SK-N-SH (cell line): ENCODE measurements at regions not wholly inside any gene's neighbourhood (a gene's known extent, or its start where the extent isn't known, plus 50 kb on each side); places are given as distances from the start of the nearest gene placed in this dataset.

ENCODE experiments used
- CTCF ChIA-PET: fragments of 300-600, 350-600 bp; formaldehyde crosslinking; extraction: SDS; loops from one replicate; lab custom pipeline; 2021; lab: Yijun Ruan, JAX
- POLR2A ChIA-PET: fragments of 350-600 bp; sonication (Branson Sonifier 250); formaldehyde crosslinking; extraction: SDS; loops from one replicate; lab custom pipeline; 2020; ENCODE audit warnings: antibody characterized with exemption, inconsistent platforms; lab: Yijun Ruan, JAX
- DNase-seq: peaks from one replicate; pipeline ENCODE4 v3.0.0; 2012
- H2AFZ ChIP-seq: fragments of 200-600 bp; sonication (generic); 2 replicates; pipeline ENCODE4 v1.8.1; 2016; ENCODE audit warnings: antibody characterized with exemption, mild to moderate bottlenecking, low read depth
- H3F3A ChIP-seq: fragments of 200-600 bp; sonication (generic); replicated peaks from 2 replicates; pipeline ENCODE3; 2016; ENCODE audit warnings: antibody characterized with exemption, mild to moderate bottlenecking; ENCODE audit not compliant: insufficient read depth
- H3K27ac ChIP-seq, 2 experiments: fragments of 200-500 bp in 1 of 2; fragments of 200-600 bp in 1 of 2; sonication (Bioruptor generic) in 1 of 2; sonication (generic), shearing (Covaris generic) in 1 of 2; 2 replicates each; pipeline versions ENCODE4 v1.5.1 to v1.6.1; 2014 to 2016; ENCODE audit warnings: low read depth in 2 of 2, inconsistent platforms in 1 of 2, low read length in 1 of 2, mild to moderate bottlenecking in 1 of 2, mixed read lengths in 1 of 2
- H3K27me3 ChIP-seq: fragments of 200-600 bp; sonication (generic), shearing (Covaris generic); 2 replicates; pipeline ENCODE4 v1.6.1; 2016; ENCODE audit warnings: mixed run types; ENCODE audit not compliant: insufficient read depth
- H3K36me3 ChIP-seq, 2 experiments: fragments of 200-500 bp in 1 of 2; fragments of 200-600 bp in 1 of 2; sonication (Bioruptor generic) in 1 of 2; sonication (generic) in 1 of 2; replicated peaks in 1 of 2; 2 replicates each; pipeline versions ENCODE3 to v1.5.1; 2014 to 2016; ENCODE audit warnings: low read length in 1 of 2, mild to moderate bottlenecking in 1 of 2; ENCODE audit not compliant: insufficient read depth in 2 of 2, control insufficient read depth in 1 of 2
- H3K4me1 ChIP-seq, 2 experiments: fragments of 200-500 bp in 1 of 2; fragments of 200-600 bp in 1 of 2; sonication (Bioruptor generic) in 1 of 2; sonication (generic), shearing (Covaris generic) in 1 of 2; 2 replicates each; pipeline versions ENCODE4 v1.5.1 to v1.6.1; 2014 to 2016; ENCODE audit warnings: low read depth in 1 of 2, low read length in 1 of 2, mixed run types in 1 of 2; ENCODE audit not compliant: insufficient read depth in 2 of 2, control insufficient read depth in 1 of 2
- H3K4me2 ChIP-seq: fragments of 200-600 bp; sonication (generic), shearing (Covaris generic); 2 replicates; pipeline ENCODE4 v1.6.1; 2017; ENCODE audit warnings: mixed run types
- H3K4me3 ChIP-seq, 2 experiments: fragments of 200-500 bp in 1 of 2; fragments of 200-600 bp in 1 of 2; sonication (Bioruptor generic) in 1 of 2; sonication (generic), shearing (Covaris generic) in 1 of 2; 2 replicates each; pipeline versions ENCODE4 v1.5.1 to v1.8.1; 2014 to 2016; ENCODE audit warnings: low read depth in 2 of 2, inconsistent platforms in 1 of 2, low read length in 1 of 2, mild to moderate bottlenecking in 1 of 2, mixed read lengths in 1 of 2, moderate library complexity in 1 of 2
- H3K79me2 ChIP-seq: fragments of 200-600 bp; sonication (generic); 2 replicates; pipeline ENCODE4 v1.8.1; 2017; ENCODE audit warnings: mild to moderate bottlenecking; ENCODE audit not compliant: insufficient read depth
- H3K9ac ChIP-seq: fragments of 200-600 bp; sonication (generic); 2 replicates; pipeline ENCODE4 v1.6.1; 2017; ENCODE audit warnings: mixed run types
- H3K9me2 ChIP-seq: fragments of 200-600 bp; sonication (generic); 2 replicates; pipeline ENCODE4 v1.6.1; 2017; ENCODE audit warnings: mixed run types
- H3K9me3 ChIP-seq: fragments of 200-600 bp; sonication (generic); 2 replicates; pipeline ENCODE4 v1.6.1; 2017; ENCODE audit warnings: mixed run types, mild to moderate bottlenecking, moderate library complexity
- H4K20me1 ChIP-seq: fragments of 200-600 bp; sonication (generic); 2 replicates; pipeline ENCODE4 v1.6.1; 2017; ENCODE audit warnings: mild to moderate bottlenecking, mixed run types; ENCODE audit not compliant: insufficient read depth
- CHD2 ChIP-seq: fragments of 150-350 bp; IDR thresholded peaks from 2 replicates; pipeline ENCODE4 v1.6.1; 2018; ENCODE audit warnings: low read length; ENCODE audit not compliant: partially characterized antibody
- ELF1 ChIP-seq: IDR thresholded peaks from 2 replicates; pipeline ENCODE4 v1.4.0; 2012
- FOSL2 ChIP-seq: IDR thresholded peaks from 2 replicates; pipeline ENCODE4 v1.4.0; 2012; ENCODE audit warnings: low read depth, mild to moderate bottlenecking, moderate library complexity, borderline replicate concordance
- FOXJ3 ChIP-seq: sonication (generic); formaldehyde crosslinking; IDR thresholded peaks from 2 replicates; pipeline ENCODE4 v1.5.1; 2020; ENCODE audit warnings: mild to moderate bottlenecking, missing genetic modification reagents
- GABPA ChIP-seq: IDR thresholded peaks from 2 replicates; pipeline ENCODE4 v1.4.0; 2012; ENCODE audit warnings: low read depth, mild to moderate bottlenecking
- NFIC ChIP-seq: IDR thresholded peaks from 2 replicates; pipeline ENCODE4 v1.4.0; 2012; ENCODE audit warnings: borderline replicate concordance
- POLR2AphosphoS5 ChIP-seq: IDR thresholded peaks from 2 replicates; pipeline ENCODE4 v1.6.1; 2012; ENCODE audit warnings: low read depth, low read length
- RAD21 ChIP-seq: IDR thresholded peaks from 2 replicates; pipeline ENCODE4 v1.6.1; 2012; ENCODE audit warnings: mild to moderate bottlenecking, low read length
- RXRA ChIP-seq: IDR thresholded peaks from 2 replicates; pipeline ENCODE4 v1.4.0; 2012; ENCODE audit warnings: low read depth, mild to moderate bottlenecking, borderline replicate concordance
- SIN3A ChIP-seq: IDR thresholded peaks from 2 replicates; pipeline ENCODE4 v1.6.1; 2012; ENCODE audit warnings: low read depth, mild to moderate bottlenecking, low read length, moderate library complexity, borderline replicate concordance
- TAF1 ChIP-seq: IDR thresholded peaks from 2 replicates; pipeline ENCODE4 v1.6.1; 2012; ENCODE audit warnings: low read depth, mild to moderate bottlenecking, low read length, moderate library complexity, borderline replicate concordance
- YY1 ChIP-seq: IDR thresholded peaks from 2 replicates; pipeline ENCODE4 v1.4.0; 2012; ENCODE audit warnings: low read depth, mild to moderate bottlenecking
- WGBS: methylation state at CpG from one replicate; pipeline ENCODE4 v1.1.6; 2017; ENCODE audit warnings: low lambda C conversion rate; 5-methylcytosine and 5-hydroxymethylcytosine counted together
- TF ChIP-seq, protein P1 (sequence below): IDR thresholded peaks from 2 replicates; pipeline ENCODE4 v1.4.0; 2012; ENCODE audit warnings: low read depth, borderline replicate concordance
- TF ChIP-seq, protein P2 (sequence below): fragments of 150-350 bp; IDR thresholded peaks from 2 replicates; pipeline ENCODE4 v1.6.1; 2016; ENCODE audit warnings: mild to moderate bottlenecking, low read depth, low read length
- TF ChIP-seq, protein P3 (sequence below): IDR thresholded peaks from 2 replicates; pipeline ENCODE4 v1.6.1; 2012; ENCODE audit warnings: mild to moderate bottlenecking, low read depth, low read length, moderate library complexity
- TF ChIP-seq, protein P4 (sequence below): IDR thresholded peaks from 2 replicates; pipeline ENCODE4 v1.4.0; 2012; ENCODE audit warnings: low read depth, borderline replicate concordance

DNA sequence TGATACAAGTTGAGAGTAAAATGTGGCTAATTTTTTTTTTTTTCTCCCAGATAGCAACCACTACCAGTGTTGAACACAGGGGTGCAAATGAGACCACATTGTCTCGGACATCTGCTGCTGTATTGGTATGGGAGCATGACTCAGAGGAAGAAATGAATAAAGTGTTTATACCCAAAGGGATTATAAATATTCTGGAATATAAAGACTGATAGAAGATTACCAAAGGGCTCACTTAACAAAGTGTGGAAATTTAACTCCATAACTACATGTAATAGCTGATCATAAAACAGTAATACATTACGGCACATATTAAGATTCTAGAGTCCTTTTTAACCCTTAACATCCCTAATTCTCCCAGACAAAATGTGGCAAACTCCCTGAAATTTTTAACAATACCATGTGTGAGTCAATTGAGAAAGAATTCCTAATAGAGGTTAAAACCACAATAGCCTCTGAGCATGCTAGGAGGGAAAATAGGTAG lies 1023.0 kb upstream of the ACVR2A start:
- Histone ChIP-seq H3K9ac (no peak overlapping the region), H4K20me1 (no peaks in the 10 kb centered on the region), H3K9me3 (no peaks in the 10 kb centered on the region), H3K27ac (no peak overlapping the region), H3K4me1 (no peaks in the 10 kb centered on the region; a peak in 1 of 4 replicates), H3K4me2 (no peak overlapping the region), H2AFZ (no peak overlapping the region), H3K9me2 (no peaks in the 10 kb centered on the region), H3K27me3 (no peaks in the 10 kb centered on the region), H3K79me2 (no peaks in the 10 kb centered on the region), H3K4me3 (no peak overlapping the region), H3F3A (no peaks in the 10 kb centered on the region), H3K36me3 (no peaks in the 10 kb centered on the region)
- TF ChIP-seq, protein P1, sequence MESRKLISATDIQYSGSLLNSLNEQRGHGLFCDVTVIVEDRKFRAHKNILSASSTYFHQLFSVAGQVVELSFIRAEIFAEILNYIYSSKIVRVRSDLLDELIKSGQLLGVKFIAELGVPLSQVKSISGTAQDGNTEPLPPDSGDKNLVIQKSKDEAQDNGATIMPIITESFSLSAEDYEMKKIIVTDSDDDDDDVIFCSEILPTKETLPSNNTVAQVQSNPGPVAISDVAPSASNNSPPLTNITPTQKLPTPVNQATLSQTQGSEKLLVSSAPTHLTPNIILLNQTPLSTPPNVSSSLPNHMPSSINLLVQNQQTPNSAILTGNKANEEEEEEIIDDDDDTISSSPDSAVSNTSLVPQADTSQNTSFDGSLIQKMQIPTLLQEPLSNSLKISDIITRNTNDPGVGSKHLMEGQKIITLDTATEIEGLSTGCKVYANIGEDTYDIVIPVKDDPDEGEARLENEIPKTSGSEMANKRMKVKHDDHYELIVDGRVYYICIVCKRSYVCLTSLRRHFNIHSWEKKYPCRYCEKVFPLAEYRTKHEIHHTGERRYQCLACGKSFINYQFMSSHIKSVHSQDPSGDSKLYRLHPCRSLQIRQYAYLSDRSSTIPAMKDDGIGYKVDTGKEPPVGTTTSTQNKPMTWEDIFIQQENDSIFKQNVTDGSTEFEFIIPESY, result no peak
- TF ChIP-seq YY1, result no peak
- TF ChIP-seq, protein P2, sequence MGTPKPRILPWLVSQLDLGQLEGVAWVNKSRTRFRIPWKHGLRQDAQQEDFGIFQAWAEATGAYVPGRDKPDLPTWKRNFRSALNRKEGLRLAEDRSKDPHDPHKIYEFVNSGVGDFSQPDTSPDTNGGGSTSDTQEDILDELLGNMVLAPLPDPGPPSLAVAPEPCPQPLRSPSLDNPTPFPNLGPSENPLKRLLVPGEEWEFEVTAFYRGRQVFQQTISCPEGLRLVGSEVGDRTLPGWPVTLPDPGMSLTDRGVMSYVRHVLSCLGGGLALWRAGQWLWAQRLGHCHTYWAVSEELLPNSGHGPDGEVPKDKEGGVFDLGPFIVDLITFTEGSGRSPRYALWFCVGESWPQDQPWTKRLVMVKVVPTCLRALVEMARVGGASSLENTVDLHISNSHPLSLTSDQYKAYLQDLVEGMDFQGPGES, result no peak
- no peak for TF ChIP-seq CHD2
- no peak for TF ChIP-seq POLR2AphosphoS5
- no peak for TF ChIP-seq SIN3A
- TF ChIP-seq, protein P3, sequence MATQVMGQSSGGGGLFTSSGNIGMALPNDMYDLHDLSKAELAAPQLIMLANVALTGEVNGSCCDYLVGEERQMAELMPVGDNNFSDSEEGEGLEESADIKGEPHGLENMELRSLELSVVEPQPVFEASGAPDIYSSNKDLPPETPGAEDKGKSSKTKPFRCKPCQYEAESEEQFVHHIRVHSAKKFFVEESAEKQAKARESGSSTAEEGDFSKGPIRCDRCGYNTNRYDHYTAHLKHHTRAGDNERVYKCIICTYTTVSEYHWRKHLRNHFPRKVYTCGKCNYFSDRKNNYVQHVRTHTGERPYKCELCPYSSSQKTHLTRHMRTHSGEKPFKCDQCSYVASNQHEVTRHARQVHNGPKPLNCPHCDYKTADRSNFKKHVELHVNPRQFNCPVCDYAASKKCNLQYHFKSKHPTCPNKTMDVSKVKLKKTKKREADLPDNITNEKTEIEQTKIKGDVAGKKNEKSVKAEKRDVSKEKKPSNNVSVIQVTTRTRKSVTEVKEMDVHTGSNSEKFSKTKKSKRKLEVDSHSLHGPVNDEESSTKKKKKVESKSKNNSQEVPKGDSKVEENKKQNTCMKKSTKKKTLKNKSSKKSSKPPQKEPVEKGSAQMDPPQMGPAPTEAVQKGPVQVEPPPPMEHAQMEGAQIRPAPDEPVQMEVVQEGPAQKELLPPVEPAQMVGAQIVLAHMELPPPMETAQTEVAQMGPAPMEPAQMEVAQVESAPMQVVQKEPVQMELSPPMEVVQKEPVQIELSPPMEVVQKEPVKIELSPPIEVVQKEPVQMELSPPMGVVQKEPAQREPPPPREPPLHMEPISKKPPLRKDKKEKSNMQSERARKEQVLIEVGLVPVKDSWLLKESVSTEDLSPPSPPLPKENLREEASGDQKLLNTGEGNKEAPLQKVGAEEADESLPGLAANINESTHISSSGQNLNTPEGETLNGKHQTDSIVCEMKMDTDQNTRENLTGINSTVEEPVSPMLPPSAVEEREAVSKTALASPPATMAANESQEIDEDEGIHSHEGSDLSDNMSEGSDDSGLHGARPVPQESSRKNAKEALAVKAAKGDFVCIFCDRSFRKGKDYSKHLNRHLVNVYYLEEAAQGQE, result no peak
- no peak for TF ChIP-seq FOXJ3 (CRISPR knock-in tag)
- TF ChIP-seq FOSL2, result no peak
- TF ChIP-seq, protein P4, sequence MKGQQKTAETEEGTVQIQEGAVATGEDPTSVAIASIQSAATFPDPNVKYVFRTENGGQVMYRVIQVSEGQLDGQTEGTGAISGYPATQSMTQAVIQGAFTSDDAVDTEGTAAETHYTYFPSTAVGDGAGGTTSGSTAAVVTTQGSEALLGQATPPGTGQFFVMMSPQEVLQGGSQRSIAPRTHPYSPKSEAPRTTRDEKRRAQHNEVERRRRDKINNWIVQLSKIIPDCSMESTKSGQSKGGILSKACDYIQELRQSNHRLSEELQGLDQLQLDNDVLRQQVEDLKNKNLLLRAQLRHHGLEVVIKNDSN, result no peak
- no peak for TF ChIP-seq GABPA
- no peak for TF ChIP-seq TAF1
- no peak for TF ChIP-seq NFIC
- no peak for TF ChIP-seq RXRA
- TF ChIP-seq ELF1, result no peak
- no peak for TF ChIP-seq RAD21
- no peak for DNase-seq
- WGBS, result 4% methylated on average over 2 of the region's 2 CpGs
- ChIA-PET POLR2A (no interaction called here), CTCF (interaction anchor here (1.0 kb wide), 1 partner anchor 37 kb away, joined by 4 read pairs; no protein-coding TSS in a partner anchor)
